ENCODE measurements at regions not wholly inside any gene's neighbourhood (a gene's known extent, or its start where the extent isn't known, plus 50 kb on each side); places are given as distances from the start of the nearest gene placed in this dataset.

GRCh38 chr6:134719911-134720310 is 230.0 kb downstream of the ALDH8A1 start:
- H3K36me3 ChIP-seq (ENCODE audit: insufficient read depth, low read length): no peaks in the 10 kb centered on the region
- H3K4me2 ChIP-seq (ENCODE audit: low read depth, low read length, poor library complexity, severe bottlenecking): no peak overlapping the region
- H3K4me1 ChIP-seq (ENCODE audit: low read length): no peaks in the 10 kb centered on the region
- no peak overlapping the region for H2AFZ ChIP-seq (ENCODE audit: low read length)
- H4K20me1 ChIP-seq (ENCODE audit: insufficient read depth, low read depth, low read length): no peaks in the 10 kb centered on the region
- H3K9ac ChIP-seq (ENCODE audit: low read length): no peak overlapping the region
- H3K9me2 ChIP-seq (replicated peaks; ENCODE audit: insufficient read depth, low read length): no peaks in the 10 kb centered on the region
- no peaks in the 10 kb centered on the region for H3K27me3 ChIP-seq (ENCODE audit: low read length)
- no peaks in the 10 kb centered on the region for H3K79me2 ChIP-seq (ENCODE audit: low read length)
- no peak overlapping the region for H3K4me3 ChIP-seq (ENCODE audit: low read length)
- no peak for DNase-seq
- H3K27ac ChIP-seq (ENCODE audit: low read length): no peak overlapping the region
- no peaks in the 10 kb centered on the region for H3K9me3 ChIP-seq (ENCODE audit: low read length)

- H2AFZ ChIP-seq (ENCODE audit: low read length): no peak overlapping the region
- H3K4me2 ChIP-seq (ENCODE audit: low read depth, low read length, poor library complexity, severe bottlenecking): no peak overlapping the region
- H3K9ac ChIP-seq (ENCODE audit: low read length): no peak overlapping the region
These were observed 230.6 kb downstream of the ALDH8A1 start for GRCh38 chr6:134719286-134719685.

GRCh38 chr6:134714679-134715078 is 235.2 kb downstream of the ALDH8A1 start:
- Histone ChIP-seq H3K36me3 (ENCODE audit: insufficient read depth, low read length) (no peaks in the 10 kb centered on the region), H3K27ac (ENCODE audit: low read length) (no peak overlapping the region), H3K9ac (ENCODE audit: low read length) (no peak overlapping the region), H3K27me3 (ENCODE audit: low read length) (no peaks in the 10 kb centered on the region), H3K4me3 (ENCODE audit: low read length) (no peak overlapping the region), H3K79me2 (ENCODE audit: low read length) (no peaks in the 10 kb centered on the region), H4K20me1 (ENCODE audit: insufficient read depth, low read depth, low read length) (no peaks in the 10 kb centered on the region), H2AFZ (ENCODE audit: low read length) (no peak overlapping the region), H3K9me2 (replicated peaks; ENCODE audit: insufficient read depth, low read length) (no peaks in the 10 kb centered on the region), H3K9me3 (ENCODE audit: low read length) (no peaks in the 10 kb centered on the region), H3K4me2 (ENCODE audit: low read depth, low read length, poor library complexity, severe bottlenecking) (no peak overlapping the region), H3K4me1 (ENCODE audit: low read length) (no peaks in the 10 kb centered on the region)
- no peak for DNase-seq

More at GRCh38 chr6:134719286-134719685, 230.6 kb downstream of the ALDH8A1 start:
- H3K27ac ChIP-seq (ENCODE audit: low read length): no peak overlapping the region
- DNase-seq: no peak
- no peaks in the 10 kb centered on the region for H3K9me2 ChIP-seq (replicated peaks; ENCODE audit: insufficient read depth, low read length)
- H4K20me1 ChIP-seq (ENCODE audit: insufficient read depth, low read depth, low read length): no peaks in the 10 kb centered on the region
- no peak overlapping the region for H3K4me3 ChIP-seq (ENCODE audit: low read length)
- H3K79me2 ChIP-seq (ENCODE audit: low read length): no peaks in the 10 kb centered on the region
- H3K9me3 ChIP-seq (ENCODE audit: low read length): no peaks in the 10 kb centered on the region
- no peaks in the 10 kb centered on the region for H3K4me1 ChIP-seq (ENCODE audit: low read length)
- H3K36me3 ChIP-seq (ENCODE audit: insufficient read depth, low read length): no peaks in the 10 kb centered on the region
- no peaks in the 10 kb centered on the region for H3K27me3 ChIP-seq (ENCODE audit: low read length)

- Histone ChIP-seq H3K9ac (ENCODE audit: low read length) (no peak overlapping the region), H3K4me1 (ENCODE audit: low read length) (no peaks in the 10 kb centered on the region), H3K9me3 (ENCODE audit: low read length) (no peaks in the 10 kb centered on the region), H3K27me3 (ENCODE audit: low read length) (no peaks in the 10 kb centered on the region), H3K4me3 (ENCODE audit: low read length) (no peak overlapping the region), H3K79me2 (ENCODE audit: low read length) (no peaks in the 10 kb centered on the region), H3K36me3 (ENCODE audit: insufficient read depth, low read length) (no peaks in the 10 kb centered on the region), H4K20me1 (ENCODE audit: insufficient read depth, low read depth, low read length) (no peaks in the 10 kb centered on the region), H2AFZ (ENCODE audit: low read length) (no peak overlapping the region), H3K27ac (ENCODE audit: low read length) (no peak overlapping the region), H3K9me2 (replicated peaks; ENCODE audit: insufficient read depth, low read length) (no peaks in the 10 kb centered on the region), H3K4me2 (ENCODE audit: low read depth, low read length, poor library complexity, severe bottlenecking) (no peak overlapping the region)
- DNase-seq: no peak
These were observed 235.8 kb downstream of the ALDH8A1 start for GRCh38 chr6:134714113-134714512.

- Histone ChIP-seq H3K36me3 (ENCODE audit: insufficient read depth, low read length) (no peaks in the 10 kb centered on the region), H3K4me2 (ENCODE audit: low read depth, low read length, poor library complexity, severe bottlenecking) (no peak overlapping the region), H3K4me1 (ENCODE audit: low read length) (no peaks in the 10 kb centered on the region), H3K9me2 (replicated peaks; ENCODE audit: insufficient read depth, low read length) (no peaks in the 10 kb centered on the region), H3K9ac (ENCODE audit: low read length) (no peak overlapping the region), H4K20me1 (ENCODE audit: insufficient read depth, low read depth, low read length) (no peaks in the 10 kb centered on the region), H3K9me3 (ENCODE audit: low read length) (no peaks in the 10 kb centered on the region), H3K79me2 (ENCODE audit: low read length) (no peaks in the 10 kb centered on the region), H2AFZ (ENCODE audit: low read length) (no peak overlapping the region), H3K4me3 (ENCODE audit: low read length) (no peak overlapping the region), H3K27me3 (ENCODE audit: low read length) (no peaks in the 10 kb centered on the region), H3K27ac (ENCODE audit: low read length) (no peak overlapping the region)
- no peak for DNase-seq
These were observed 237.6 kb downstream of the ALDH8A1 start for GRCh38 chr6:134712311-134712710.

GRCh38 chr6:134708079-134708478 is 241.8 kb downstream of the ALDH8A1 start:
- Histone ChIP-seq H3K9me2 (replicated peaks; ENCODE audit: insufficient read depth, low read length) (no peaks in the 10 kb centered on the region), H3K79me2 (ENCODE audit: low read length) (no peaks in the 10 kb centered on the region), H3K4me1 (ENCODE audit: low read length) (no peaks in the 10 kb centered on the region), H3K27ac (ENCODE audit: low read length) (no peak overlapping the region), H3K36me3 (ENCODE audit: insufficient read depth, low read length) (no peaks in the 10 kb centered on the region), H3K4me2 (ENCODE audit: low read depth, low read length, poor library complexity, severe bottlenecking) (no peak overlapping the region), H3K27me3 (ENCODE audit: low read length) (no peaks in the 10 kb centered on the region), H2AFZ (ENCODE audit: low read length) (no peak overlapping the region), H3K9me3 (ENCODE audit: low read length) (no peaks in the 10 kb centered on the region), H3K9ac (ENCODE audit: low read length) (no peak overlapping the region), H4K20me1 (ENCODE audit: insufficient read depth, low read depth, low read length) (no peaks in the 10 kb centered on the region), H3K4me3 (ENCODE audit: low read length) (no peak overlapping the region)
- no peak for DNase-seq

GRCh38 chr6:134707342-134708031 is 242.4 kb downstream of the ALDH8A1 start:
- no peaks in the 10 kb centered on the region for H3K9me2 ChIP-seq (replicated peaks; ENCODE audit: insufficient read depth, low read length)
- H3K4me1 ChIP-seq (ENCODE audit: low read length): no peaks in the 10 kb centered on the region
- no peak overlapping the region for H3K9ac ChIP-seq (ENCODE audit: low read length)
- no peaks in the 10 kb centered on the region for H3K27me3 ChIP-seq (ENCODE audit: low read length)
- no peaks in the 10 kb centered on the region for H4K20me1 ChIP-seq (ENCODE audit: insufficient read depth, low read depth, low read length)
- DNase-seq: no peak
- H3K27ac ChIP-seq (ENCODE audit: low read length): no peak overlapping the region
- H3K36me3 ChIP-seq (ENCODE audit: insufficient read depth, low read length): no peaks in the 10 kb centered on the region
- no peak overlapping the region for H3K4me3 ChIP-seq (ENCODE audit: low read length)
- no peak overlapping the region for H2AFZ ChIP-seq (ENCODE audit: low read length)
- no peak overlapping the region for H3K4me2 ChIP-seq (ENCODE audit: low read depth, low read length, poor library complexity, severe bottlenecking)
- no peaks in the 10 kb centered on the region for H3K9me3 ChIP-seq (ENCODE audit: low read length)
- H3K79me2 ChIP-seq (ENCODE audit: low read length): no peaks in the 10 kb centered on the region

GRCh38 chr6:134706806-134707205 is 243.1 kb downstream of the ALDH8A1 start:
- H2AFZ ChIP-seq (ENCODE audit: low read length): no peak overlapping the region
- H3K27me3 ChIP-seq (ENCODE audit: low read length): no peaks in the 10 kb centered on the region
- no peaks in the 10 kb centered on the region for H4K20me1 ChIP-seq (ENCODE audit: insufficient read depth, low read depth, low read length)
- no peaks in the 10 kb centered on the region for H3K36me3 ChIP-seq (ENCODE audit: insufficient read depth, low read length)
- no peaks in the 10 kb centered on the region for H3K9me3 ChIP-seq (ENCODE audit: low read length)
- H3K27ac ChIP-seq (ENCODE audit: low read length): no peak overlapping the region
- no peak overlapping the region for H3K4me2 ChIP-seq (ENCODE audit: low read depth, low read length, poor library complexity, severe bottlenecking)
- H3K4me1 ChIP-seq (ENCODE audit: low read length): no peaks in the 10 kb centered on the region
- no peak for DNase-seq
- no peaks in the 10 kb centered on the region for H3K9me2 ChIP-seq (replicated peaks; ENCODE audit: insufficient read depth, low read length)
- no peak overlapping the region for H3K9ac ChIP-seq (ENCODE audit: low read length)
- H3K79me2 ChIP-seq (ENCODE audit: low read length): no peaks in the 10 kb centered on the region
- no peak overlapping the region for H3K4me3 ChIP-seq (ENCODE audit: low read length)

Measured in Karpas-422 (cell line).